GM12873 (cell line): ENCODE measurements at regions not wholly inside any gene's neighbourhood (a gene's known extent, or its start where the extent isn't known, plus 50 kb on each side); places are given as distances from the start of the nearest gene placed in this dataset.

ENCODE experiments used
- CTCF ChIP-seq: IDR thresholded peaks from 2 replicates; pipeline ENCODE4 v1.5.1; 2012; ENCODE audit warnings: low read depth, mild to moderate bottlenecking, moderate library complexity, low read length, control low read depth; ENCODE audit not compliant: insufficient read depth; ENCODE audit errors: missing control alignments

- no peak for TF ChIP-seq CTCF
These were observed 101.5 kb downstream of the ZNF92 start for GRCh38 chr7:65475040-65475726.

- TF ChIP-seq CTCF = no peak
These were observed 102.2 kb downstream of the ZNF92 start for GRCh38 chr7:65475734-65476319.

- peak; percentile 28 for TF ChIP-seq CTCF
These were observed 103.7 kb downstream of the ZNF92 start for GRCh38 chr7:65477326-65477725.

GRCh38 chr7:65489260-65489767 is 115.7 kb downstream of the ZNF92 start:
- no peak for TF ChIP-seq CTCF

- TF ChIP-seq CTCF = no peak
These were observed 129.9 kb downstream of the ZNF92 start for GRCh38 chr7:65503434-65504152.

- TF ChIP-seq CTCF = no peak
These were observed 135.9 kb downstream of the ZNF92 start for GRCh38 chr7:65509368-65510186.
